ENCODE measurements at regions not wholly inside any gene's neighbourhood (a gene's known extent, or its start where the extent isn't known, plus 50 kb on each side); places are given as distances from the start of the nearest gene placed in this dataset.

GRCh38 chr11:81000334-81000733, 1559.5 kb upstream of the TENM4 start:
- no peak for DNase-seq (ENCODE audit: low read depth in 2 of 3, low spot score in 2 of 3)

GRCh38 chr11:80995523-80995922, 1554.7 kb upstream of the TENM4 start:
- no peak for DNase-seq (ENCODE audit: low read depth in 2 of 3, low spot score in 2 of 3)

GRCh38 chr11:80993536-80993935, 1552.7 kb upstream of the TENM4 start:
- DNase-seq (ENCODE audit: low read depth in 2 of 3, low spot score in 2 of 3): no peak

GRCh38 chr11:80990885-80991284, 1550.1 kb upstream of the TENM4 start:
- no peak for DNase-seq (ENCODE audit: low read depth in 2 of 3, low spot score in 2 of 3)

GRCh38 chr11:80987171-80987570, 1546.3 kb upstream of the TENM4 start:
- no peak for DNase-seq (ENCODE audit: low read depth in 2 of 3, low spot score in 2 of 3)

GRCh38 chr11:80986421-80987074, 1545.7 kb upstream of the TENM4 start:
- DNase-seq (ENCODE audit: low read depth in 2 of 3, low spot score in 2 of 3): no peak

GRCh38 chr11:80980227-80980626, 1539.4 kb upstream of the TENM4 start:
- DNase-seq (ENCODE audit: low read depth in 2 of 3, low spot score in 2 of 3): no peak

- no peak for DNase-seq (ENCODE audit: low read depth in 2 of 3, low spot score in 2 of 3)
Measured at GRCh38 chr11:80973786-80974185, 1533.0 kb upstream of the TENM4 start.

- DNase-seq (ENCODE audit: low read depth in 2 of 3, low spot score in 2 of 3): no peak
Measured at GRCh38 chr11:80970037-80970436, 1529.2 kb upstream of the TENM4 start.

- DNase-seq (ENCODE audit: low read depth in 2 of 3, low spot score in 2 of 3): no peak
Measured at GRCh38 chr11:80967649-80968048, 1526.8 kb upstream of the TENM4 start.

GRCh38 chr11:80960381-80961029, 1519.7 kb upstream of the TENM4 start:
- DNase-seq (ENCODE audit: low read depth in 2 of 3, low spot score in 2 of 3): no peak

- no peak for DNase-seq (ENCODE audit: low read depth in 2 of 3, low spot score in 2 of 3)
Measured at GRCh38 chr11:80959751-80960150, 1518.9 kb upstream of the TENM4 start.

- DNase-seq (ENCODE audit: low read depth in 2 of 3, low spot score in 2 of 3): no peak
Measured at GRCh38 chr11:80958987-80959386, 1518.2 kb upstream of the TENM4 start.

GRCh38 chr11:80958361-80958760, 1517.5 kb upstream of the TENM4 start:
- DNase-seq (ENCODE audit: low read depth in 2 of 3, low spot score in 2 of 3): no peak

GRCh38 chr11:80955588-80955987, 1514.8 kb upstream of the TENM4 start:
- DNase-seq (ENCODE audit: low read depth in 2 of 3, low spot score in 2 of 3): no peak

GRCh38 chr11:80948781-80949180, 1508.0 kb upstream of the TENM4 start:
- no peak for DNase-seq (ENCODE audit: low read depth in 2 of 3, low spot score in 2 of 3)

- DNase-seq (ENCODE audit: low read depth in 2 of 3, low spot score in 2 of 3): no peak
Measured at GRCh38 chr11:80944758-80945157, 1503.9 kb upstream of the TENM4 start.

- no peak for DNase-seq (ENCODE audit: low read depth in 2 of 3, low spot score in 2 of 3)
Measured at GRCh38 chr11:80943226-80943625, 1502.4 kb upstream of the TENM4 start.

GRCh38 chr11:80937842-80938241, 1497.0 kb upstream of the TENM4 start:
- no peak for DNase-seq (ENCODE audit: low read depth in 2 of 3, low spot score in 2 of 3)

- DNase-seq (ENCODE audit: low read depth in 2 of 3, low spot score in 2 of 3): no peak
Measured at GRCh38 chr11:80930038-80930437, 1489.2 kb upstream of the TENM4 start.

GRCh38 chr11:80929031-80929805, 1488.4 kb upstream of the TENM4 start:
- DNase-seq (ENCODE audit: low read depth in 2 of 3, low spot score in 2 of 3): no peak

- no peak for DNase-seq (ENCODE audit: low read depth in 2 of 3, low spot score in 2 of 3)
Measured at GRCh38 chr11:80925321-80925720, 1484.5 kb upstream of the TENM4 start.

Measured in hematopoietic multipotent progenitor cell (in vitro differentiated cells).